ENCODE measurements at regions not wholly inside any gene's neighbourhood (a gene's known extent, or its start where the extent isn't known, plus 50 kb on each side); places are given as distances from the start of the nearest gene placed in this dataset.

GRCh38 chr3:104069114-104069513 is 1297.6 kb upstream of the ALCAM start:
- BruUV-seq (replicated peaks) = no TSS peak
- ChIA-PET POLR2A (no interaction called here), CTCF (no interaction called here)
- Histone ChIP-seq H3K9me3 (ENCODE audit: control insufficient read depth, insufficient read depth, low read depth, low read length) (no peaks in the 10 kb centered on the region), H3K27ac (ENCODE audit: low read length) (no peak overlapping the region), H3K36me3 (ENCODE audit: control insufficient read depth, insufficient read depth, low read length) (no peaks in the 10 kb centered on the region), H3K4me3 (ENCODE audit: low read depth in 2 of 2, low read length in 2 of 2) (no peak overlapping the region), H3K4me1 (ENCODE audit: control insufficient read depth, insufficient read depth, low read length) (no peaks in the 10 kb centered on the region), H3K27me3 (ENCODE audit: control insufficient read depth, insufficient read depth, low read length) (no peaks in the 10 kb centered on the region)
- intact Hi-C loops (cut with micrococcal nuclease; ENCODE audit: unreplicated experiment) (no loop called here), in situ Hi-C loops (cut with HindIII; ENCODE audit: low pct_unique_long_range_greater_than_20kb, low sequenced_read_pairs) (no loop called here)
- ATAC-seq (no peak), DNase-seq (ENCODE audit: low read depth, low spot score) (no peak)
- TF ChIP-seq POLR2AphosphoS5 (IDR thresholded peaks at IDR 0.05; ENCODE audit: low read depth, low read length) = no peak
- TF ChIP-seq TCF7L2 (IDR thresholded peaks at IDR 0.05; ENCODE audit: low read depth, low read length) = no peak
- no peak for TF ChIP-seq SIN3A (IDR thresholded peaks at IDR 0.05; ENCODE audit: borderline replicate concordance, insufficient read depth, low read depth, low read length)
- TF ChIP-seq, protein P1, sequence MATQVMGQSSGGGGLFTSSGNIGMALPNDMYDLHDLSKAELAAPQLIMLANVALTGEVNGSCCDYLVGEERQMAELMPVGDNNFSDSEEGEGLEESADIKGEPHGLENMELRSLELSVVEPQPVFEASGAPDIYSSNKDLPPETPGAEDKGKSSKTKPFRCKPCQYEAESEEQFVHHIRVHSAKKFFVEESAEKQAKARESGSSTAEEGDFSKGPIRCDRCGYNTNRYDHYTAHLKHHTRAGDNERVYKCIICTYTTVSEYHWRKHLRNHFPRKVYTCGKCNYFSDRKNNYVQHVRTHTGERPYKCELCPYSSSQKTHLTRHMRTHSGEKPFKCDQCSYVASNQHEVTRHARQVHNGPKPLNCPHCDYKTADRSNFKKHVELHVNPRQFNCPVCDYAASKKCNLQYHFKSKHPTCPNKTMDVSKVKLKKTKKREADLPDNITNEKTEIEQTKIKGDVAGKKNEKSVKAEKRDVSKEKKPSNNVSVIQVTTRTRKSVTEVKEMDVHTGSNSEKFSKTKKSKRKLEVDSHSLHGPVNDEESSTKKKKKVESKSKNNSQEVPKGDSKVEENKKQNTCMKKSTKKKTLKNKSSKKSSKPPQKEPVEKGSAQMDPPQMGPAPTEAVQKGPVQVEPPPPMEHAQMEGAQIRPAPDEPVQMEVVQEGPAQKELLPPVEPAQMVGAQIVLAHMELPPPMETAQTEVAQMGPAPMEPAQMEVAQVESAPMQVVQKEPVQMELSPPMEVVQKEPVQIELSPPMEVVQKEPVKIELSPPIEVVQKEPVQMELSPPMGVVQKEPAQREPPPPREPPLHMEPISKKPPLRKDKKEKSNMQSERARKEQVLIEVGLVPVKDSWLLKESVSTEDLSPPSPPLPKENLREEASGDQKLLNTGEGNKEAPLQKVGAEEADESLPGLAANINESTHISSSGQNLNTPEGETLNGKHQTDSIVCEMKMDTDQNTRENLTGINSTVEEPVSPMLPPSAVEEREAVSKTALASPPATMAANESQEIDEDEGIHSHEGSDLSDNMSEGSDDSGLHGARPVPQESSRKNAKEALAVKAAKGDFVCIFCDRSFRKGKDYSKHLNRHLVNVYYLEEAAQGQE (IDR thresholded peaks at IDR 0.05; ENCODE audit: insufficient read depth in 1 of 2, low read depth in 2 of 2, low read length in 1 of 2) = no peak
- TF ChIP-seq, protein P2, sequence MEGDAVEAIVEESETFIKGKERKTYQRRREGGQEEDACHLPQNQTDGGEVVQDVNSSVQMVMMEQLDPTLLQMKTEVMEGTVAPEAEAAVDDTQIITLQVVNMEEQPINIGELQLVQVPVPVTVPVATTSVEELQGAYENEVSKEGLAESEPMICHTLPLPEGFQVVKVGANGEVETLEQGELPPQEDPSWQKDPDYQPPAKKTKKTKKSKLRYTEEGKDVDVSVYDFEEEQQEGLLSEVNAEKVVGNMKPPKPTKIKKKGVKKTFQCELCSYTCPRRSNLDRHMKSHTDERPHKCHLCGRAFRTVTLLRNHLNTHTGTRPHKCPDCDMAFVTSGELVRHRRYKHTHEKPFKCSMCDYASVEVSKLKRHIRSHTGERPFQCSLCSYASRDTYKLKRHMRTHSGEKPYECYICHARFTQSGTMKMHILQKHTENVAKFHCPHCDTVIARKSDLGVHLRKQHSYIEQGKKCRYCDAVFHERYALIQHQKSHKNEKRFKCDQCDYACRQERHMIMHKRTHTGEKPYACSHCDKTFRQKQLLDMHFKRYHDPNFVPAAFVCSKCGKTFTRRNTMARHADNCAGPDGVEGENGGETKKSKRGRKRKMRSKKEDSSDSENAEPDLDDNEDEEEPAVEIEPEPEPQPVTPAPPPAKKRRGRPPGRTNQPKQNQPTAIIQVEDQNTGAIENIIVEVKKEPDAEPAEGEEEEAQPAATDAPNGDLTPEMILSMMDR (IDR thresholded peaks at IDR 0.05) = no peak

- Histone ChIP-seq H3K27ac (ENCODE audit: low read length) (no peak overlapping the region), H3K9me3 (ENCODE audit: control insufficient read depth, insufficient read depth, low read depth, low read length) (no peaks in the 10 kb centered on the region), H3K4me3 (ENCODE audit: low read depth in 2 of 2, low read length in 2 of 2) (no peak overlapping the region), H3K27me3 (ENCODE audit: control insufficient read depth, insufficient read depth, low read length) (no peaks in the 10 kb centered on the region), H3K36me3 (ENCODE audit: control insufficient read depth, insufficient read depth, low read length) (no peaks in the 10 kb centered on the region), H3K4me1 (ENCODE audit: control insufficient read depth, insufficient read depth, low read length) (no peaks in the 10 kb centered on the region)
- intact Hi-C loops (cut with micrococcal nuclease; ENCODE audit: unreplicated experiment) = no loop called here
- BruUV-seq (replicated peaks) = no TSS peak
- ATAC-seq = no peak
- in situ Hi-C loops (cut with HindIII; ENCODE audit: low pct_unique_long_range_greater_than_20kb, low sequenced_read_pairs) = no loop called here
- DNase-seq (ENCODE audit: low read depth, low spot score) = no peak
- TF ChIP-seq, protein P2 (IDR thresholded peaks at IDR 0.05) = no peak
- TF ChIP-seq POLR2AphosphoS5 (IDR thresholded peaks at IDR 0.05; ENCODE audit: low read depth, low read length) = no peak
- TF ChIP-seq, protein P1 (IDR thresholded peaks at IDR 0.05; ENCODE audit: insufficient read depth in 1 of 2, low read depth in 2 of 2, low read length in 1 of 2) = no peak
- TF ChIP-seq TCF7L2 (IDR thresholded peaks at IDR 0.05; ENCODE audit: low read depth, low read length) = no peak
- TF ChIP-seq SIN3A (IDR thresholded peaks at IDR 0.05; ENCODE audit: borderline replicate concordance, insufficient read depth, low read depth, low read length) = no peak
- ChIA-PET CTCF (no interaction called here), POLR2A (interaction anchor here (0.7 kb wide), 1 partner anchor 371 kb away, joined by 7 read pairs; no protein-coding TSS in a partner anchor)
Observed at GRCh38 chr3:104070906-104071305, 1295.8 kb upstream of the ALCAM start.
